ENCODE measurements at regions not wholly inside any gene's neighbourhood (a gene's known extent, or its start where the extent isn't known, plus 50 kb on each side); places are given as distances from the start of the nearest gene placed in this dataset.

DNA sequence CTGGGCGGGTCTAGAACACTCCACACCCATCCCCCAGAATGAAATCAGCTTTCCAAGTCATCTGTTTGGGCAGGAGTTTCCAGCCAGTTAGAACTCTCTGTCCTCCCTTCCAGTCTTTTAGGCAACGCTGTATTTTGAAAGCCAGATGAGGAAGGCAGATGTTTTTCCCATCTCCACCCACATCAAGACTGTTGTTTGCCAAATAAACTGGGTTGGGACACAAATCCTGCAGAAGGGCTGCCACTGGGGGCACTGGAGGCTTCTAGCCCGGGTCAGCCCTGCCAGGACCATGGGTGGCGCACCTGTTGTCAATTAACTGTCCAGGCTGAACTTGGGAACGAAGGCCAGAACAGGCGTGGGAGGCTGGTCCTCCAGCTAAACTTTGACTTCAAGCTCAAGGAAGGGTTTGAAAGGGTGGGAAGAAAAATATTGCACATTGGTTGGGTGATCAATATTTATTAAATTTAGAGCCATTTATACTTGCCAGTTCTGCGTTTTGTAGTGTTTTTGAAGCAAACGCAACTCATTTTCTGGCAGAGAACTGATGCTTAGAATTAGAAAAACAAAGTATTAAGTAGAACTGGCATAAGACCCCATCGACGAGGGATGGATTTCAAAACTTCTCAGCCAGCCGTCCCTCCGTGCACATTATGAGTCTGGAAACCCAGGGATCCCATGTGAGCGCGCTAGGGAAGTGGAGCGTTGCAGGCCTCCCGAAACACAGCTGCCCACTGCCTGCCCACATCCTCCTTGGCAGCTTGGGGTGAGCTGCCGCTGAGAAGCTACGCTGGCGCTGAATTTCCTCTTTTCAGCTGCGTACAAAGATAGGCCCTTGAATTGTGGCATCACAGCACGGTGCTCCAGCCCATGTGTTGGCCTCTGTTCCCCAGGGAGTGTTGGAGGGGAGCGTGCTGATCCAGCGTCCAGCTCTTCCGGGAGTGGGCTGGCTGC lies 297.4 kb downstream of the QKI start:
- no peak for DNase-seq
- no peaks in the 10 kb centered on the region for H3K27me3 ChIP-seq (replicated peaks)
- no peak overlapping the region for H3K27ac ChIP-seq
- no peak overlapping the region for H3K4me3 ChIP-seq (ENCODE audit: low read depth, low read length)
- H3K36me3 ChIP-seq (replicated peaks): no peaks in the 10 kb centered on the region
- in situ Hi-C loops (cut with HindIII; ENCODE audit: low pct_ligation_motif_present, low sequenced_read_pairs): no loop called here
- TF ChIP-seq, protein P1, sequence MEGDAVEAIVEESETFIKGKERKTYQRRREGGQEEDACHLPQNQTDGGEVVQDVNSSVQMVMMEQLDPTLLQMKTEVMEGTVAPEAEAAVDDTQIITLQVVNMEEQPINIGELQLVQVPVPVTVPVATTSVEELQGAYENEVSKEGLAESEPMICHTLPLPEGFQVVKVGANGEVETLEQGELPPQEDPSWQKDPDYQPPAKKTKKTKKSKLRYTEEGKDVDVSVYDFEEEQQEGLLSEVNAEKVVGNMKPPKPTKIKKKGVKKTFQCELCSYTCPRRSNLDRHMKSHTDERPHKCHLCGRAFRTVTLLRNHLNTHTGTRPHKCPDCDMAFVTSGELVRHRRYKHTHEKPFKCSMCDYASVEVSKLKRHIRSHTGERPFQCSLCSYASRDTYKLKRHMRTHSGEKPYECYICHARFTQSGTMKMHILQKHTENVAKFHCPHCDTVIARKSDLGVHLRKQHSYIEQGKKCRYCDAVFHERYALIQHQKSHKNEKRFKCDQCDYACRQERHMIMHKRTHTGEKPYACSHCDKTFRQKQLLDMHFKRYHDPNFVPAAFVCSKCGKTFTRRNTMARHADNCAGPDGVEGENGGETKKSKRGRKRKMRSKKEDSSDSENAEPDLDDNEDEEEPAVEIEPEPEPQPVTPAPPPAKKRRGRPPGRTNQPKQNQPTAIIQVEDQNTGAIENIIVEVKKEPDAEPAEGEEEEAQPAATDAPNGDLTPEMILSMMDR (IDR thresholded peaks at IDR 0.05; ENCODE audit: low read depth, low read length, missing control alignments): no peak

DNA sequence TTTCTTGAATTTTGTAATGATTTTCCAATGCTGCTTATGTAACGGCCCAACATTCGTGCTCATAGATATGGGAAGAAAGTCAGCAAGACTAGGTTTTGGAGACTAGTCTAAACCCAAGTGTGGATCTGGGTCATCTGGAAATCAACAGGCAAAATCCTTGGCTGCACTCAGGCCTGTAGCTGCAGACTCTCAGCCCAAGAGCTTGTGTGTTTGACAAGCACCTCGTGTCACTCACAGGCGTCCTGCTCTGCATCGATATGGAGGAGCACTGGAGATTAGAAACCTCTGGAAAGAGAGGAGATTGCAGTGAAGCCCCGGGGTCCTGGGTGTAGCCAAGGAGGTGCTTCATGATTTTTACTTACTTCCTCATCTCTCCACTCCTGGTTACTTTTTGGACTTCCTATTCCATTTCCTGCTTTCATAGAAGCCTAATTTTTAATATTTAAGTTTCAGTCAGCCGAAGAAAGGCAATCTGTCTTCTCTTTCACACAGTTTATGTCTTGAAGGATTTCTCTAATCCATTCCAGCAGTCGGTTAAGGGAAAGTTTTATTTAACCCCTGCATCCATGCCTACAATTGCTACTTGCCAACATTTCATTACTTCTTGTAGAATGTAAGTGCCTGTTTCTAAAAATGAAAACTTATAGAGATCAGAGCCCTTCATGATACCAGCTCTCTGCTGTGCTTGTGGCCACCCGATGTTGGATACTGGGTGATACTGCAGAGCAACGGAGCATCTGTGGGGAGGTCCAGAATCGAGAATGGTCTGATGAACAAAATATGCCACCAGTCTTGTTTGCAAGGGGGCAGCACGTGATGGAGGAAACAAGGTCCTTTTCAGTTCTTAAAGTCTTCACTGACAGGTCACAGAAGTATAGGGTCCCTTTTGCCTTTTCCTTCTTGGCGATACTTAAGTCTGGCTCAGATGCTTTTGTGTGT lies 296.3 kb downstream of the QKI start:
- no peaks in the 10 kb centered on the region for H3K27me3 ChIP-seq (replicated peaks)
- no peak overlapping the region for H3K27ac ChIP-seq
- no peak for DNase-seq
- in situ Hi-C loops (cut with HindIII; ENCODE audit: low pct_ligation_motif_present, low sequenced_read_pairs): no loop called here
- TF ChIP-seq, protein P1 (IDR thresholded peaks at IDR 0.05; ENCODE audit: low read depth, low read length, missing control alignments): no peak
- H3K4me3 ChIP-seq (ENCODE audit: low read depth, low read length): no peak overlapping the region
- no peaks in the 10 kb centered on the region for H3K36me3 ChIP-seq (replicated peaks)

DNA sequence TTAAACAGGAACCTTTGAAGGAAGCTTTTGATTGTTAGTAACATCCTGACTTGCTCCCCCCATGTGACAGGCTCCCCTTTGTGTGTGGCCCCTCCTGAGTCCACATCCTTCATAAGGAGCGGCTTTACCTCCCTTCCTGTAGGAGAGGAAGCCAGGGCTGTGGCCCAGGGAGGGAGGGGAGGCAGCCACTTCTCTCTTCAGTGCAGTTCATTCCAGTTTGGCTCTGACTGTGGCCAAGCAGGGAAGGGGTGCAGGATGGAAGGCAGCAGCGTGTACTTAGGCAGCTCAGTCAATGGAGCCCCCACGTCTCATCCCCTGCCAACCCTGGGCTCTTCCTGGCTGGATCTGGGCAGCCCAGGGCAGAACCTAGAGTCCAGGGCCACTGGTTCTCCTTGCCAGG lies 295.2 kb downstream of the QKI start:
- in situ Hi-C loops (cut with HindIII; ENCODE audit: low pct_ligation_motif_present, low sequenced_read_pairs): no loop called here
- Histone ChIP-seq H3K27me3 (replicated peaks) (no peaks in the 10 kb centered on the region), H3K4me3 (ENCODE audit: low read depth, low read length) (no peak overlapping the region), H3K27ac (no peak overlapping the region), H3K36me3 (replicated peaks) (no peaks in the 10 kb centered on the region)
- TF ChIP-seq, protein P1 (IDR thresholded peaks at IDR 0.05; ENCODE audit: low read depth, low read length, missing control alignments): no peak
- no peak for DNase-seq

DNA sequence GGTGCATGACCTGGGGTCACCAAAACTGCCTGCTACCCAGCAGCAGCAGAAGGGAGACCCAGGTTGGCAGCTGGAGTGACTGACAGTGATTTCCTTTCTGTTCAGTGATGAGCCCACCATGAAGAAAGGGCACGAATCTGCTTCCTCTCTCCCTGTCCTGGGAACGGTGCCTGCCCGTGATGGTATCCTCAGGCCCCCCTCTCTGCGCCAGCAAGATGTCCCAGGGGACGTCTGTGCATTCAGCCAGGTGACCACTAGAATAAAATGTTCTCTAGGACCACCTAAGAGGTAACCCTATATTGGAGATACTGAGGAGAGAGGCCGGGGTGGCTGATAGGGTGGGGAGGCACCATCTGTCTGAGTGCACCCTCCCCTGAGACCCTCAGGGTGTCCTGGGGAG lies 294.7 kb downstream of the QKI start:
- no peak for DNase-seq
- Histone ChIP-seq H3K36me3 (replicated peaks) (no peaks in the 10 kb centered on the region), H3K4me3 (ENCODE audit: low read depth, low read length) (no peak overlapping the region), H3K27me3 (replicated peaks) (no peaks in the 10 kb centered on the region), H3K27ac (no peak overlapping the region)
- in situ Hi-C loops (cut with HindIII; ENCODE audit: low pct_ligation_motif_present, low sequenced_read_pairs): no loop called here
- TF ChIP-seq, protein P1 (IDR thresholded peaks at IDR 0.05; ENCODE audit: low read depth, low read length, missing control alignments): no peak

DNA sequence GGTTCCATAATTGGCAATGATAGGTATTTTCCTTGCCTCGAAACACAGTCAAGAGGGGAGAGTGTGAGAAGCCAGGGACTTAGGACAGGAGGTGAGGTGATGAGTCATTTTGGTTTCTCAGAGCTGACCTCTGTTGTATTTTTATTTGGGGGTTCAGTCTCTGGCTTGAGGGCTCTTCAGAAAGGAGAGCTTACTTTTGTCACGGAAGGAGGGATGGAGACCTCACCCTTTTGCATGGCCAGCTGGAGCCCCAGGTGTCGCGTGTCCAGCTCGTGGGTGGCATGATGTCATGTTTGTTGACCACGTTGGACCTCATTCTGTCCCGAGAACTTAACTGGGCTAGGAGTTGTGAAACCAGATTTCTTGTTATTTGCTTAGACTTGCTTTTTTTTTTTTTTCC lies 293.9 kb downstream of the QKI start:
- TF ChIP-seq, protein P1 (IDR thresholded peaks at IDR 0.05; ENCODE audit: low read depth, low read length, missing control alignments): no peak
- H3K27ac ChIP-seq: no peak overlapping the region
- H3K4me3 ChIP-seq (ENCODE audit: low read depth, low read length): no peak overlapping the region
- H3K27me3 ChIP-seq (replicated peaks): no peaks in the 10 kb centered on the region
- in situ Hi-C loops (cut with HindIII; ENCODE audit: low pct_ligation_motif_present, low sequenced_read_pairs): no loop called here
- H3K36me3 ChIP-seq (replicated peaks): no peaks in the 10 kb centered on the region
- no peak for DNase-seq

Measured in brain microvascular endothelial cell (primary cell).